ENCODE measurements at regions not wholly inside any gene's neighbourhood (a gene's known extent, or its start where the extent isn't known, plus 50 kb on each side); places are given as distances from the start of the nearest gene placed in this dataset.
"Not testable (repeated sequence)": the region's sequence is repeated elsewhere in the genome, so short reads cannot be mapped to it uniquely, and the experiment has no call there.

GRCh38 chr22:49351761-49352227, 475.9 kb downstream of the BRD1 start:
- no peak for DNase-seq (ENCODE audit: low read depth in 2 of 2)

DNA sequence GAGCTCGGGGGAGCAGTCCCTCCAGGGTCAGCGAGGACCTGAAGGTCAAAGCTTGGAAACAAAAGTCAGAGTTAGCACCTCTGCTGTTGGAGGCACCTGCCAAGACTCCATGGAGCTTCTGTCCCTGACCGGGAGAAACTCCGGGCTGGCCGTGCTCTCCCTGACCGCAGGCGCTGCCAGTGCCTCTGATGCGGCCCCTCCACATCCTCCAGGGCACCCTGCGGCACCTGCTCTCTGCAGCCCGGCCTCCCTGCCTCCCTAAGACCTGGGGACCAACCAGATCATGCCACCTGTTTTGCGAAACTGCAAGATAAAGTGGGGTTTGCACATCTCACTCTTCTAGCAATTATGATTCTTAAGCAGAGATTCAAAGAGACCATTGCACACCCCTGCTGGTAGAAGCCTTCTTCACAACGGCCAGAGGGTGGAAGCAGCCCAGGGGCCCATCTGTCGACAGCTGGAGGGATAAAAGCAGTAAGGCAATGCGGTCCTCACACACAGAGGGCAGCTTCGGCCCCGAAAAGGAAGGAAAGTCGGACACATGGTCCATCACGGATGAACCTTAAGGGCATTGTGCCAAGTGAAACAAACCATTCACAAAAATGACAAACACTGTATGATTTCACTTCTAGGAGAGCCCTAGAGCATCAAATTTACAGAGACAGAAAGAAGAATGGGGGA, 477.1 kb downstream of the BRD1 start:
- no peak for DNase-seq (ENCODE audit: low read depth in 2 of 2)

GRCh38 chr22:49349841-49350381, 477.8 kb downstream of the BRD1 start:
- DNase-seq (ENCODE audit: low read depth in 2 of 2), result no peak

GRCh38 chr22:49349181-49349835, 478.4 kb downstream of the BRD1 start:
- no peak for DNase-seq (ENCODE audit: low read depth in 2 of 2)

- DNase-seq (ENCODE audit: low read depth in 2 of 2), result no peak
These were observed 479.0 kb downstream of the BRD1 start for GRCh38 chr22:49348631-49349030.

GRCh38 chr22:49347376-49347775, 480.3 kb downstream of the BRD1 start:
- no peak for DNase-seq (ENCODE audit: low read depth in 2 of 2)

GRCh38 chr22:49345896-49346295, 481.8 kb downstream of the BRD1 start:
- DNase-seq (ENCODE audit: low read depth in 2 of 2), result no peak

DNA sequence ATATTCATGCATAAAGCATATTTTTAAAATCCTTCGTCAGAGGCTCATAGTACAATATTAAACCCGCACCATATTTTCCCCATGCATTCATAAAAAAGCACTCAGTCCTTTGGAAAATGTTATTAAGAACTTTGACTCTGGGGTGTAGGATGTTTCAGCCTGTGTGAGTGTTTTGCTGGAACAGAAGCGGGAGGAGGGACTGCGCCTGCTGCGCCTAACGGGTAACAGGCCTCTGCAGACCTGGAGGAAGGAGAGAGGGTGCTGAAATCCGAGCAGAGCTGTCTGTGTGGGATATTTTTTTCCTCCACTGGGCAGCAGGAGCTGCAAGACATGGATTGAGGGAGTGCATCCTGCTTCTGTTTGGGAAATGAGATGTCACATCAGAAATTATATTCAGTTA, 483.0 kb downstream of the BRD1 start:
- DNase-seq (ENCODE audit: low read depth in 2 of 2), result no peak

- no peak for DNase-seq (ENCODE audit: low read depth in 2 of 2)
These were observed 483.5 kb downstream of the BRD1 start for GRCh38 chr22:49344161-49344560.

GRCh38 chr22:49340406-49340805, 487.3 kb downstream of the BRD1 start:
- no peak for DNase-seq (ENCODE audit: low read depth in 2 of 2)

- DNase-seq (ENCODE audit: low read depth in 2 of 2), result not testable (repeated sequence)
These were observed 491.2 kb downstream of the BRD1 start for GRCh38 chr22:49336483-49336882.

DNA sequence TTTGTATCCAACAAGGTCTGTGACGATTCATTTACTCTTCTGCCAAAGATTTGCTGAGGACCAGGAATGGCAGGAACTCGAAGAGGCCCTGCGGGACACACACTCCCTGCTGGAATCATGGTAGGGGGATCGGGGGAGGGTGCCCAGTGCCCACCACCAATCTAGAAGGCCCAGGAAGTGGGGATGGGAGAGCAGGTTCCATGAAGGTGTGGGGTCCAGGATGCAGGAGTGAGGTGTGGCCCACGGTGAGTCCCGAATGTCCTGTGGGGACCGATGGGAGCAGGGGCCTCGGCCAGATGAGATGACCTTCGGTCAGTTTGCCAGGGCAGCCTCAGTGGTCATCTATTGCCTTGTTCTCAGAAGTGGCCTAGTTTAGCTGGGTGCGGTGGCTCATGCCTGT, 492.7 kb downstream of the BRD1 start:
- no peak for DNase-seq (ENCODE audit: low read depth in 2 of 2)

- no peak for DNase-seq (ENCODE audit: low read depth in 2 of 2)
These were observed 493.3 kb downstream of the BRD1 start for GRCh38 chr22:49334449-49334789.

DNA sequence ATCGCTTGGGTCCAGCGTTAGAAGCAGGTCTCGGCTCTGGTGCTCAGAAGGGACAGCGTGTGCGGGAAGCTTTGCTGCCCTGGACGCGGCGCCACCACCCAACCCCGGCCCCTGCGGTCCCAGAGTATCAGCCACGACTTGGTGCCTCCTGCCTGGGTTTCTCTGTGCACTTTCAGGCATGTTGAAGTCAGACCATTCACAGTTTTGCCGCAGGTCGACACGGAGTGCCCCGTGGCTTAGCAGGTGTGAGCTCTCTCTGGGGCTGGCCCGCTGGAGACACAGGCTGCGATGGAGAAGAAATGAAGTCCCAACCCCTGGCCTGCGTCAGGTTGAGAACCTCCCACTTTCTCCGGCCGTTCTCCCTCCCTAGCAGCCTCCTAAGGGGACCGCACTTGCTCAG, 494.5 kb downstream of the BRD1 start:
- no peak for DNase-seq (ENCODE audit: low read depth in 2 of 2)

- DNase-seq (ENCODE audit: low read depth in 2 of 2), result no peak
These were observed 495.0 kb downstream of the BRD1 start for GRCh38 chr22:49332691-49333090.

DNA sequence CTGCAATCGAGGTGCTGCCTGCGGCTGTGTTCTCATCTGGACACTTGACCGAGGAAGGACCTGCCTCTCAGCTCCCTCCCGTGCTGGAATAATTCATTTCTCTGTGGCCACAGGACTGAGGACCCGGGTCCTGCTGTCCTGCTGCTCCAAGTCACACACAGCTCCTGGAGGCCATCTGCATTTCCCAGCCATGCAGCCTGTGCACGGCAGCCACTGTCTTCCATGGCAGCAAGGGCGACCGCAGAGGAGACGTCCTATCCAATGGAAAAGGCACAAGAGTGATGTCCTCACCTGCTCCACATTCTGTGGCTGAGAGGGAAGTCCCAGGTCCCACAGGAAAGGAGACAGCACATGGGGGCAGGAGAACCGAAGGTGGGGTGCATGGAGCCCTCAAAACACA, 495.8 kb downstream of the BRD1 start:
- DNase-seq (ENCODE audit: low read depth in 2 of 2), result no peak

DNA sequence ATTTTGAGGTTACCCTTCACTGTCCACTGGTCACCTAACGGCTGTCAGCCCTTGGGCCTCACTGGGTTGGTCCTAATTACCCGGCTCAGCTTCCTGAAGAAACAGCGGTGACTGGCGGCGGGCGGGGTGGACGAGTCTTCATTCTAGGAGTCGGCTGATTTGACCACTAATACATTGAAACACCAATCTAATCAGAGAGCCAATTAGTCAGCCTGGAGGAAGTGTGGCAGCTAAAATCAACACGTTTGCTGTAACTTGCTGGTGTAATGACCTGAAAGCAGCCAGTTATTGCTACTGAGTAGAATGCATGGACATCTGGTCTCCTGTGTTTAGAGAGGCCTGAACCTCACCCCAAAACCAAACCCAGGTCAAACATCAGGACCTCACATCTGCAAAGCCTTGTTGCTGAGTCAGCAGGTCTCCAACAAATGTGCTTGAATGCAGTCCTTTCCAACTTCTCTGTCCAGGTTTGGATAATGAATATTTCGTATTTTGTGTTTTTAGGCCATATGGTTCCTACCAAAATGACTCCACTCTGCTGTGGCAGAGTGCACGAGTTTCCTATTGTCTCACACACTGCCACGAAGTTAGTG, 496.4 kb downstream of the BRD1 start:
- no peak for DNase-seq (ENCODE audit: low read depth in 2 of 2)

DNA sequence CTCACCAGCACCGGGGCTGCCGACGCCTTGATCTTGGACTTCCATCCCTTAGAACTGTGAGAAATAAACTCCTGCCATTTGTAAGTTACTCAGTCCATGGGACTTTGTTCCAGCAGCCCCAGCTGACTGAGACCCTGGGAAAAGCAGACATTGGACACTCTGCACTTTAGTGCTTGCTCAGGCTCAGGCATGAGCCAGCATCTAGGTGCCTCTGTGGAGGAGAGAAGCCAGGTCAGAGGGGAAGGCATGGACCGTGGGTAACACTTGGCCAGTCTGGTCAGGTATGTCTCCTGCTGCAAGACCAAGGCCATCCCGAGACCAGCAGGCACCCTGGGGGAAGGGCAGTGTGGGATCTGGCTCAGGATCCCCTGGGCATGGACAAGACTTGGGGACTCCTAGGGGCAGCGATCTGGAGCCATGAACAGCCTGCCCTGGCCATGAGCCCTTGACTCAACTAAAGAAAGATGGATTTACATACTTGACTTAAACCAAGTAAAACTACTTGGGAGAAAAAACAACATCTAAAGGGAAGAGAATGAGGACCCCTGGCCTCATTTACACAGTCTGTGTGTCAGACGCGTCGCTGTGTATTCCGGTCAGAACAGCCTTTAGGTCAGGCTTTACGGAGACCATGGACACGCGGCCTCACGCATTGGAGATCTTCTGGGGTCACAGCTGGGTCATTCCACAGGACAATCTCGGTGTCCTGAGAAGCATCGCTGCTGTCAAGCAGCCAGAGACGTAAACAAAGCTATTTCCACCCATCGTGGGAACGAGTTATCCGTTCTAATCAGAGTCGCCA, 497.1 kb downstream of the BRD1 start:
- no peak for DNase-seq (ENCODE audit: low read depth in 2 of 2)

- no peak for DNase-seq (ENCODE audit: low read depth in 2 of 2)
These were observed 498.0 kb downstream of the BRD1 start for GRCh38 chr22:49329636-49330035.

DNA sequence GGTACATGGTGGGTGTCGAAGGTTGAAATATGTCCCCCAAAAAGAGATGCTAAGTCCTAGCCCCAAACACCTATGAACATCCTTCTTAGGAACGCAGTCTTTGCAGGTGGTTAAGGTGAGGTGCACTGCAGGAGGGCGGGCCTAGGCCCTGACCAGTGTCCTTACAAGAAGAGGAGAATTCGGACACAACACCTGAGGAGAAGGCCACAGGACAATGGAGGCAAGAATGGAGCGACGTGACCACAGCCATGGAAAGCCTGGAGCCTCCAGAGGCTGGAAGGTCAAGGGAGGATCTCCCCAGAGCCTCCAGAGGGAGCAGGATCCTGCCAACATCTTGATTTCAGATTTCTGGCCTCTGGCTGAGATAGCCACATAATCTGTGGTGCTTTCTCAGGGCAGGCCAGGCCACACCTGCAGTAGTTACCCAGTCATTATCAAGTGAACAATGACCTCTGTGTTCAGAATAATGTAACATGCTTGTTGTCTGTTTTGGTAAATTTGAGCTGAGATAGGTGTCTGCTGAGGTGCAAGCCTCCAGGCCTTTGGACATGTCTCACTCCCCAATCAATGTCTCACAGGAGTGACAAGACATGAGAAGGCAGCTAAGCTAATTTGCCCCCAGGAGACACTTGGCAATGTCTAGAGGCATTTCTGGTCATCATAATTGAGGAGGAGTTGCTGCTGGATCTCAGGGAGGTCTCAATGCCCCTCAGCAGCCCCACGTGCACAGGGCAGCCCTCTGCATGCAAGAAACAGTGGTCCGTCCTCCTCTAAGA, 498.9 kb downstream of the BRD1 start:
- DNase-seq (ENCODE audit: low read depth in 2 of 2), result no peak

DNA sequence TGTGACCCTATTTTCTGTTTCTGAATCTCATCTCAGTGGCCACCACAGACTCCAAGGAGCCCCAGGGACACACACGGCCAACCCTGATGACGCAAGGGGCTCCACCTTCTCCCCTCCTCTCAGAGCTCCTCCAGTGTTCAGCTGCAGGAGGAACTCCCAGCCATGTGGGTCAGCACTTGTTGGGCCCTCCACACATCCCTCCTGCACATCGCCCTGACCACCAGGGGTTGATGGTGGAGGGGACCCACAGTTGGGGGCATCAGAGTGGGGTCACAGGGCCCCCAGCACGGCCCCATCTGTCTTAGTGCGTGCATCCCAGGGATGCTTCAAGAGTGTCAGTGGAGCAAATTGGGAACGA, 499.6 kb downstream of the BRD1 start:
- no peak for DNase-seq (ENCODE audit: low read depth in 2 of 2)
